ENCODE measurements at regions not wholly inside any gene's neighbourhood (a gene's known extent, or its start where the extent isn't known, plus 50 kb on each side); places are given as distances from the start of the nearest gene placed in this dataset.

DNA sequence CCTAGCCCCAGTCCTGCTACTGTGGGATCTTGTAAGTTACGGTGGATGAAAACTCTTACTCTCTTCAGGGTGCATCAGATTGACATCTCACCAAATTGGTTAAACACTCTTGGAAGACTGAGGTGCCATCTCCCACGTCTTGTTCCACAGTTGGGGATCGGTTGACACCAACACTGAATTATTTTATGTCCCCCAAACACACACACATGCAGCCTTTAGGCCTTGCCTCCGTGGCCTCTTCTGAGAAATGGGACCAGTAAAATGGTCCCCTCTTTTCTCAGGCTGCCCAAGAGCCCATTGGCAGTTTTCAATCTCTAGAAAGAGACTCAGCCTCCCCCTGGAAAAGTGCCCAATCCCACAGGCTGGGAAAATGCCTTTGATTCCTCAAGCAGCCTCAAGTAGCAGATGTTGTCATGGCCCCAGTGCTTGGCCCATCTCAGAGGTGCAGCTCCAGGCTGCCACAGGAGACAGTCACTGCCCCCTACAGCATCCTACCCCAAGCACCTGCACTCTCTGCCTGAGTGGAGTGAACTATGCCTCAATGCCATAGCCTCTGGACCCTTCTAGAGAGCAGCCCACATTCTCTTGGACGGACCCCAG, 163.9 kb downstream of the ANKRD60 start:
- TF ChIP-seq POLR2A (IDR thresholded peaks at IDR 0.05; ENCODE audit: borderline replicate concordance, extremely low read depth, insufficient read depth, insufficient read length) (no peak), EZH2 (IDR thresholded peaks at IDR 0.05) (no peak)
- TF ChIP-seq, protein P1, sequence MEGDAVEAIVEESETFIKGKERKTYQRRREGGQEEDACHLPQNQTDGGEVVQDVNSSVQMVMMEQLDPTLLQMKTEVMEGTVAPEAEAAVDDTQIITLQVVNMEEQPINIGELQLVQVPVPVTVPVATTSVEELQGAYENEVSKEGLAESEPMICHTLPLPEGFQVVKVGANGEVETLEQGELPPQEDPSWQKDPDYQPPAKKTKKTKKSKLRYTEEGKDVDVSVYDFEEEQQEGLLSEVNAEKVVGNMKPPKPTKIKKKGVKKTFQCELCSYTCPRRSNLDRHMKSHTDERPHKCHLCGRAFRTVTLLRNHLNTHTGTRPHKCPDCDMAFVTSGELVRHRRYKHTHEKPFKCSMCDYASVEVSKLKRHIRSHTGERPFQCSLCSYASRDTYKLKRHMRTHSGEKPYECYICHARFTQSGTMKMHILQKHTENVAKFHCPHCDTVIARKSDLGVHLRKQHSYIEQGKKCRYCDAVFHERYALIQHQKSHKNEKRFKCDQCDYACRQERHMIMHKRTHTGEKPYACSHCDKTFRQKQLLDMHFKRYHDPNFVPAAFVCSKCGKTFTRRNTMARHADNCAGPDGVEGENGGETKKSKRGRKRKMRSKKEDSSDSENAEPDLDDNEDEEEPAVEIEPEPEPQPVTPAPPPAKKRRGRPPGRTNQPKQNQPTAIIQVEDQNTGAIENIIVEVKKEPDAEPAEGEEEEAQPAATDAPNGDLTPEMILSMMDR (IDR thresholded peaks at IDR 0.05 in 2 of 3, conservative IDR thresholded peaks at IDR 0.05 in 1 of 3; ENCODE audit: borderline replicate concordance in 1 of 3, insufficient read depth in 1 of 3, low read depth in 2 of 3, low read length in 2 of 3): no peak
- TF ChIP-seq, protein P2, sequence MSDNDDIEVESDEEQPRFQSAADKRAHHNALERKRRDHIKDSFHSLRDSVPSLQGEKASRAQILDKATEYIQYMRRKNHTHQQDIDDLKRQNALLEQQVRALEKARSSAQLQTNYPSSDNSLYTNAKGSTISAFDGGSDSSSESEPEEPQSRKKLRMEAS (IDR thresholded peaks at IDR 0.05): no peak

All from HCT116 (cell line).